Effector memory CD8-positive, alpha-beta T cell (primary cell): ENCODE measurements at regions not wholly inside any gene's neighbourhood (a gene's known extent, or its start where the extent isn't known, plus 50 kb on each side); places are given as distances from the start of the nearest gene placed in this dataset.

Source experiments
- ATAC-seq: fragments of 150-1000 bp; cut with Tn5 transposase; replicated peaks from 2 replicates; pipeline ENCODE4 v1.10.0; 2021; ENCODE audit warnings: mild to moderate bottlenecking, moderate library complexity
- DNase-seq, 3 experiments: peaks; one replicate each; pipeline ENCODE4 v3.0.0; 2021
- H3K27ac Mint-ChIP-seq, 2 donors: one replicate each; pipeline ENCODE4 v1.8.0; 2022; ENCODE audit warnings: mild to moderate bottlenecking in 2 of 2, mixed read lengths in 2 of 2, moderate library complexity in 2 of 2
- H3K27me3 Mint-ChIP-seq, 2 donors: one replicate each; pipeline ENCODE4 v1.8.0; 2022; ENCODE audit warnings: mixed read lengths in 2 of 2
- H3K36me3 Mint-ChIP-seq: one replicate; pipeline ENCODE4 v1.8.0; 2022; ENCODE audit warnings: mild to moderate bottlenecking, moderate library complexity, mixed read lengths; ENCODE audit not compliant: insufficient read depth
- H3K4me1 Mint-ChIP-seq, 2 donors: one replicate each; pipeline ENCODE4 v1.8.0; 2022; ENCODE audit warnings: low read depth in 2 of 2, mixed read lengths in 2 of 2
- H3K4me3 Mint-ChIP-seq, 2 donors: one replicate each; pipeline ENCODE4 v1.8.0; 2022; ENCODE audit warnings: mild to moderate bottlenecking in 2 of 2, mixed read lengths in 2 of 2, moderate library complexity in 2 of 2
- H3K9me3 Mint-ChIP-seq, 2 donors: one replicate each; pipeline ENCODE4 v1.8.0; 2022; ENCODE audit warnings: mixed read lengths in 2 of 2

DNA sequence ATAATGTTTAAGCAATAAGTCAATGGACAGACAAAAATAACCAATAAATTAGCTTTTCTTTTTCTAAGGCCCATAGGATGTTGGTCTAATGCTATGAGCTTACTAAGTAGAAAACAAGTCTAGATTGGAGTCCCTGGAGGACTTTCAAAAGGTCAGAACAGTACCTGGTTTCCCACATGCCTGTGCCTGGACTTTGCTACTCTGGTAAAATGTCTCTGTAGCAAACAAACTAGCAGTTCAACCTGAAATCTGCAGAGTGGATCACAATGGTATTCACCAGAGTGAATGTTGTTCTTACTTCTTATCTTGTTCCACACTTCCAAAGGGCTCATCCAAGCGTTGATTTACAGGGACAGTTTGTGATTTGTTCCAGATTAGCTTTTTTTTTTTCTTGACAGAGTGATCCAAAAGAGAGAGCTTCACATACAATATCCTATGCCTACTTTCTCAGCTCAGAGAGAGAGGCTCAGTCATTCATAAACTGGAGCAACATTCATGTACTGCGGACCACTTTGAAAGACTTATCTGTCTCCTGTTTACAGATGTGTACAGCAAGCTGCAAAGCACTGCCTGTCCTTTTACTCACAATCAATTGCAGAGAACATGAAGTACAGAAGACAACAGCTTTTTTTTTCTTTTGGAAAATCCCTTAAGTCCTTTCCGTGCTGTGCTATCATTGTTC lies 466.1 kb downstream of the SPATA31D1 start:
- no peak overlapping the region for H3K27ac Mint-ChIP-seq
- H3K4me3 Mint-ChIP-seq = no peak overlapping the region
- no peak for DNase-seq
- ATAC-seq = no peak
- no peaks in the 10 kb centered on the region for H3K4me1 Mint-ChIP-seq
- no peaks in the 10 kb centered on the region for H3K36me3 Mint-ChIP-seq
- no peaks in the 10 kb centered on the region for H3K27me3 Mint-ChIP-seq
- peaks cover 13 to 16% of the 10 kb centered on the region in 2 donors for H3K9me3 Mint-ChIP-seq

DNA sequence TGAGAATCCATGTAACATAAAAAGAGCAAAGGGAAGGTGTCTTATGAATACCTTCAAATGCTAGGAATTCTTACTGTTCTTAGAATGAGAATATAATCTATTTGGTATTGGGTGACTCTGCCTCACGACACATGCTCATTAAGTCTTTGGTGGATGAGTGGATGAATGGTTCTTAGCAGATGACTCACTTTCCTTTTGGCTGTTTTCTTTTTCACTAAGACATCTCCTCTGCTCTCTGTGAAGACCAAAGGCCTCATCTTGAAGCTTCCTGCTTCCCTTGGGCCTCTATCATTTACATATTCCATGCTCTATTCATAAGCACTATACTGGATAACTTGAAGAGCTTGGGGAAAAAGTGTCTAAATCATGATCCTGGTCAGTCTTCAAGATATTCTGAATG lies 468.1 kb downstream of the SPATA31D1 start:
- no peak for DNase-seq
- Mint-ChIP-seq H3K27me3 (no peaks in the 10 kb centered on the region), H3K36me3 (no peaks in the 10 kb centered on the region), H3K4me3 (no peak overlapping the region), H3K4me1 (no peaks in the 10 kb centered on the region), H3K27ac (no peak overlapping the region), H3K9me3 (peaks cover 13% of the 10 kb centered on the region in 2 donors)
- no peak for ATAC-seq

DNA sequence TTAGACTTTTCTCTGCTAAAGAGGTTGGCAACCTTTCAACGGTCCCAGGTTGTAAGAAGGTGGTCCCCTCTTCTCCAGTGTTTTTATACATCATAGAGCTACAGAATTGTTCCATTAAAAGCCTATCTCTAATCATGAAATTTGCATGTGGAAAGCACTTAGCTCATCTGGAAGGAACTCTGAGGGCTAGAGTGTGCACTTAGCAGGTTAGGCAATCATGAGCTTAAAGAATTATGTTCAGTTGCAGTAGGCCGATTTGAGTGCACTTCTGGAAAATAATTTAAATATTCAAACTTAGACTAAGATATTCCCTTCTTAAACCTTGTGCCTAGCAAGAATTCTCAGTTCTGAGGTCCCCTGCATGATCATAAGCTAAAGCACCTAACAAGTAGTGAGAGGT lies 468.7 kb downstream of the SPATA31D1 start:
- ATAC-seq (no peak), DNase-seq (no peak)
- Mint-ChIP-seq H3K36me3 (no peaks in the 10 kb centered on the region), H3K4me3 (no peak overlapping the region), H3K27ac (no peak overlapping the region), H3K9me3 (peaks cover 7 to 13% of the 10 kb centered on the region in 2 donors), H3K4me1 (no peaks in the 10 kb centered on the region), H3K27me3 (no peaks in the 10 kb centered on the region)

DNA sequence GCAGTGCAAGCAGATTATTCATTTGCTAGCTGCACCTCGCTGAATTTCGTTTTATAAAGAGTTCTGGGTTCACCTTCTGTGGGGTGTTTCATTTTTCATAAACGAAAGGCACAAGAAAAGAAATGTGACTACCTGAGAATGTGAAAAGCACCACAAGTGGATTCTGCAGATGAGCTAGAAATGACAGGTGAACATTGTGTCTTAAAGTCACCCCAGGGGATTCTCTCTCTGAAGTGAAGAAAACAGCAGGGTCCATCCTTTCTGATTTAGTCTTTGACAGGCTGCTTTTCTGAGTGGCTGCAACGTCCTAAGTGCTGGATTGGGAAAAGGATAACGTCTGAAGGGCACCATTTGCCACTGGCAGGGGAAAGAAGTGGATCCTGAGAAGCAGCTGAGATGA lies 469.3 kb downstream of the SPATA31D1 start:
- DNase-seq (no peak), ATAC-seq (no peak)
- Mint-ChIP-seq H3K9me3 (peaks cover 7 to 10% of the 10 kb centered on the region in 2 donors), H3K27me3 (no peaks in the 10 kb centered on the region), H3K4me1 (no peaks in the 10 kb centered on the region), H3K4me3 (no peak overlapping the region), H3K36me3 (no peaks in the 10 kb centered on the region), H3K27ac (no peak overlapping the region)

DNA sequence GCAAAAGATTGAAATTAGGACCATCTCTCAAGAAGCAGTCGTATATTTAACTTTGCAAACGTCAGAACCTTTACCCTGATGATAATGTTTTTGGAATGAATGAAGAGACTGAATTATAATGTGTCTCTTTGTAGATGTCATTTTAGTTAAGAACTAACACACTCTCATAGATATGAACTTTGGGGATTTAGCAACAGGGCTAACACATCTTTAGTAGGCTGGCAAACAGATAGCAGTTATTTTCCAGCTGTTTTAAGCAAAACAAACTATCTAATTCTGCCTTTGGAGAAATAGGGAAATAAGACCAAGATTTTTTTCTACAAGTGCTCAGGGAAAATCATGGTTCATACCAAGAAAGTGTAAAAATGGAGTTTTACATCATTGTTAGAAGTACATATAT lies 469.7 kb downstream of the SPATA31D1 start:
- Mint-ChIP-seq H3K4me1 (no peaks in the 10 kb centered on the region), H3K36me3 (no peaks in the 10 kb centered on the region), H3K9me3 (peaks cover 7 to 9% of the 10 kb centered on the region in 2 donors), H3K27ac (no peak overlapping the region), H3K27me3 (no peaks in the 10 kb centered on the region), H3K4me3 (no peak overlapping the region)
- DNase-seq = no peak
- ATAC-seq = no peak

DNA sequence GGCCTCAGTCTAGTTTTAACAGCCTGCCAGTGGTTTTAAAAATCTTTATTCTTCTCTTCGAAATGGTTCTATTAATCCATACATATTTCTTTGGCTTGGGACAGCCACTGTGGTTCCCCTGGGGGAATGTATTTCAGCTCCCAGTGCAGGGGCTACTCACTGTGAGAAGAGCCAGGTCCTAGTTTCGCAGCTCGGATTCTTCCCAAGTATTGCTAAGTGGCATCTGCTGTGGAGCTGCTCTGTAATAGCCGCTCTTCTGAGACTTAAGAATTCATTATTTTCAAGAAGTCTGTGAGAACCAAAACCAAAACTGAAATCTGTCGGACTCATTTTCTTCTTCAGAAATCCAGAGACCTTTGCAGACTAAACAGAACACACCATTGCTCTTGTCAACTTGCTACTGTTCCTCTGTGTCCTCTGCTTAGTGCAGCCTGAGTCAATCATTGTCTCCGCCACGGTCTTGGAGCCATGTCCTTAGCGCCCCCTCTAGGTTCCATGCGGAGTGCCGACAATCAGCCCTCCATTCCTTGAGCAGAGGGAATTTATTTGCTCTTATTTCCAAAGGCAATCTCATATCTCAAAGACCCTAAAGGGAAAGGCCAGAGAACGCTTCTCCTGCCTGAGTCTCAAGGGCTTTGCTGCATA lies 478.2 kb downstream of the SPATA31D1 start:
- H3K36me3 Mint-ChIP-seq = no peaks in the 10 kb centered on the region
- H3K9me3 Mint-ChIP-seq = peaks cover 0 to 7% of the 10 kb centered on the region in 2 donors
- no peak for DNase-seq
- H3K4me1 Mint-ChIP-seq = no peaks in the 10 kb centered on the region
- H3K4me3 Mint-ChIP-seq = no peak overlapping the region
- no peaks in the 10 kb centered on the region for H3K27me3 Mint-ChIP-seq
- H3K27ac Mint-ChIP-seq = no peak overlapping the region
- ATAC-seq = no peak

DNA sequence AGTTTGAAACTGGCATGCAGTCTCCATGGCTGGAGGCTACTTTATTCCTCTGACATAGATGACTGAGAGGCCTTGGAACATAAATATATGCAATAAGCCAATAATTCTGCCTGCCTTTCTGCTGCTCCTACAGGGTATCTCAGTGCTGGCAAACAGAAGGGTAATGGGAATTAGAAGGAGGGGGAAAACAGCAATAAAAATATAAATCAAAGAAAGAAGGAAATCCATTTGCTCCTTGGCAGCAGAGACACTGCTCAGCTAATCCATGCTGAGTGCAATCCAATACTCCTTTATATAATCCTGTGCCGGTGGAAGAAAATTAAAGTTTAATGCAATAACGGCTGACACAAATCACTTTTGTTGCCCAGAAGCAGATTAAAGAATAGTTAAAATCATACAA lies 478.9 kb downstream of the SPATA31D1 start:
- Mint-ChIP-seq H3K4me1 (no peaks in the 10 kb centered on the region), H3K36me3 (no peaks in the 10 kb centered on the region), H3K27ac (no peak overlapping the region), H3K27me3 (no peaks in the 10 kb centered on the region), H3K4me3 (no peak overlapping the region), H3K9me3 (peaks cover 0 to 7% of the 10 kb centered on the region in 2 donors)
- no peak for DNase-seq
- ATAC-seq = no peak

DNA sequence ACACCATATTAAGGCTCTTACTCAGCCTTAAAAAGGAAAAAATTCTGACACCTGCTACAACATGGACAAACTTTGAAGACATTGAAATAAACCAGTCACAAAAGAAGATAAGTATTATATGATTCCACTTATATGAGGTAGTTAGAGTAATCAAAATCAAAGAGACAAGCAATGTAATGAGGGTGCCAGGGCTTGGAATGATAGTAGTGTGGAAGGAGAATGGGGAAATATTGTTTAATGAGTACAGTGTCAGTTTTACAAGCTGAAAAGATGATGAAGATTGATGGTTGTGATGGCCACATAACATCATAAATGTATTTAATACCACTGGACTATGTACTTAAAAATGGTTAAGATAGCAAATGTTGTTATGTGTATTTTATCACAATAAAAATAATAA lies 485.7 kb downstream of the SPATA31D1 start:
- ATAC-seq = no peak

DNA sequence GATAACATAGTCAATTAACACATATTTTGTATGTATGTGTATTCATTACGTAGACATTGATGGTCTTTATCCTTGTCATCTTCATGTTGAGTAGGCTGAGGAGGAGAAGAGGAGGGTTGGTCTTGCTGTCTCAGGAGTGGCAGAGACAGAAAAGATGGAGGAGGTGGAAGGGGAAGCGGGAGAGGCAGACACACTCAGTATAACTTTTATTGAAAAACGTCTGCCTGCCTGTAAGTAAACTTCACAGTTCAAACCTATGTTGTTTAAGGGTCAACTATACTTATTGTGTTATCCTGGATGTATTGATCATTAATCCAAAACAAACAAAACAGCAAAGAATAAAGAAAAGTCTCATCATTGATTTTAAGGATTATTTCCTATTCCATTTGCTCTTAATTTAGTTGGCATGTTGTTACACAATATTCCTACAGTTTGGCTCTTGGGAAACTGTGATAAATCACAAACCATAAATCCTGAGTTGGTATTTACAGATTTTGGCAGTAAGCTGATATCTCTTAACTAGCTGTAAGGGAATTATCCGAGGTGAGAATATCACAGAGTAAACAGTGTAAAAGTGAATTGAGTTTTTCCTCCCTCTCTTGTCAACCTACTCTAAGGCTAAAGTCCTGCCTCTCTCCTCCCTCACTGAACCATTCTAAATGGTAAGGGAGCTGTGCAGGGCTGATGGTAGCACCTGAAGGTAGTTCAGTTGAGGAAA lies 487.2 kb downstream of the SPATA31D1 start:
- H3K27ac Mint-ChIP-seq = no peak overlapping the region
- no peaks in the 10 kb centered on the region for H3K36me3 Mint-ChIP-seq
- H3K27me3 Mint-ChIP-seq = no peaks in the 10 kb centered on the region
- H3K4me3 Mint-ChIP-seq = no peak overlapping the region
- DNase-seq (no peak), ATAC-seq (no peak)
- peaks cover 0 to 4% of the 10 kb centered on the region in 2 donors for H3K9me3 Mint-ChIP-seq
- no peaks in the 10 kb centered on the region for H3K4me1 Mint-ChIP-seq

More for the DNA sequence above, 485.7 kb downstream of the SPATA31D1 start:
- H3K27me3 Mint-ChIP-seq = no peaks in the 10 kb centered on the region
- H3K4me3 Mint-ChIP-seq = no peak overlapping the region
- H3K27ac Mint-ChIP-seq = no peak overlapping the region
- H3K4me1 Mint-ChIP-seq = no peaks in the 10 kb centered on the region
- no peaks in the 10 kb centered on the region for H3K36me3 Mint-ChIP-seq
- peaks cover 0 to 4% of the 10 kb centered on the region in 2 donors for H3K9me3 Mint-ChIP-seq
- DNase-seq = no peak

DNA sequence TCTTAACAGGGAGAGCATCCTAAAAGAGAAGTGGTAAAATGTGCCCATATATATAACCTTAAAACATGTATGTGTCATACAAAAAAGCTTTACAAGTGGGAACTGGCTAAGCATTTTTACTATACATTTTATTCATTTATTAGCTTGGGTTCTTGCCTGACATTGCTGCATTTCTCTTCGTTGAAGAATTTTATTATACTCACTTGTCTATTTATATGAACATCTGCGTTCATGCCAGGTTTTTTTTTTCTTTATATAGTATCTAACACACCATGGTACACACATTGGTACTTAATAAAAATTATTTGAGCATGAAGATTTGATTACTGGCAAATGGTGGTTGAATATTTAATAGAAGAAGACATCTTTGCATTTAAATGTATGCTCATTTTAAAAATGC lies 492.3 kb downstream of the SPATA31D1 start:
- Mint-ChIP-seq H3K4me3 (no peak overlapping the region), H3K9me3 (peaks cover 0 to 6% of the 10 kb centered on the region in 2 donors), H3K4me1 (no peaks in the 10 kb centered on the region), H3K27ac (no peak overlapping the region), H3K27me3 (no peaks in the 10 kb centered on the region), H3K36me3 (no peaks in the 10 kb centered on the region)
- DNase-seq (no peak), ATAC-seq (no peak)

DNA sequence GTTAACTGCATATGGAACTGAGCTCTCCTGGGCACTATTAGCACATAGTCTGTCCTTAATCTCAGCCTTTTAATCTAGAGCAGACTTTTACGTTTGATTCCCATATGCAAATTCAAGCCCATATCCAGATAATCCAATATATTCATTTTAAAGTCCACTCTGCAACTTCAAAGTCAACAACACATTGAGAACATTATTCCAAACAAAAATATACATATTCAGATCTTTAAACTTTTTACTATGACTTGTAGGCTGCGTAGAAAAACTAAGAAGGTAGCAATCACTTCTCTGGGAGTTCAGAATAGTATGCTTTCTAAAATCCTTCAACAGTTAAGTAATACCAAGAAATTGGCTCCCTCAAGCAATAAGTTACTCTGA lies 499.4 kb downstream of the SPATA31D1 start:
- Mint-ChIP-seq H3K4me1 (no peaks in the 10 kb centered on the region), H3K27ac (no peak overlapping the region), H3K9me3 (peaks cover 0 to 3% of the 10 kb centered on the region in 2 donors), H3K36me3 (no peaks in the 10 kb centered on the region), H3K27me3 (no peaks in the 10 kb centered on the region), H3K4me3 (no peak overlapping the region)
- ATAC-seq (no peak), DNase-seq (no peak)

DNA sequence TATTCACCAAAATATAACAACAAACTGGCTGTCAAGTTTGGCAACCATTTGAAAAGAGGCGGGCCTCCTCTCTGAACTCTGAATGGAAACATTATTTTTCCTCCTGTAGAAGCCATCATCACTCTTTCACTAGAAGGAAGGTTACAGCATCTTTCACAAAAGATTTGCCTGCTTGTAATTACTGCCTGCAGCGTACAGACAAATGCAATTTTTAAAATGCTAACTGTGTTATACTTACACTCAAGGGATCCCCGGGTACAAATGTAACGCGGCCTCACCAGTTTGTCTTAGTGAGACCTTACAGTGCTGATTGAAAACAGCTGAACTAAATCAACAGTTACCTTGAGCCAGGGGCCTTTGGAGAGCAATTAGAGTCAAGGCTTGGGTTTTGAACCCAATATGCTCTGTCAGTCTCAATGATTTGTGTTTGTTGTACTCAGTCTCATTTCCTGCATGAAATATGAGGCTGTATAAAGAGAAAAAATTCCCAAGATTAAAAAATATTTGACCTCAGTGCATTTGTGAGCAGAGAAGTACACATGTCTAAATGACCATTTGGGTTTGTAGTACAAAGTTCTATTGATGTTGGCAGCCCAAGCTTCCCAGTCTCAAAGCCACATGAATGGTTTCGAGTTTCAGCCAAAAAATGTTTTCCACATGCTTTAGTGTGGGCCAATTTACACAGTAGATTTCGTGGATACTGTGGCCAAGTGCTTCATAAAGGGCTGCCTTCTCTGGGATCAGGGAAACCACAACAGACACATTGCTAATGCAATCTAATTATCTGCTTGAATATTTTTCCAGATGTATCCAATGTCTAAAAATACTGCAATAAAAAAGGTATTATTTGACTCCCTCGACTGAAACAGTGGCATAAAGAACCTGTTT lies 500.0 kb downstream of the SPATA31D1 start:
- no peaks in the 10 kb centered on the region for H3K36me3 Mint-ChIP-seq
- no peak for DNase-seq
- peaks cover 0 to 3% of the 10 kb centered on the region in 2 donors for H3K9me3 Mint-ChIP-seq
- no peak overlapping the region for H3K4me3 Mint-ChIP-seq
- H3K27ac Mint-ChIP-seq = no peak overlapping the region
- ATAC-seq = no peak
- H3K27me3 Mint-ChIP-seq = no peaks in the 10 kb centered on the region
- no peaks in the 10 kb centered on the region for H3K4me1 Mint-ChIP-seq

DNA sequence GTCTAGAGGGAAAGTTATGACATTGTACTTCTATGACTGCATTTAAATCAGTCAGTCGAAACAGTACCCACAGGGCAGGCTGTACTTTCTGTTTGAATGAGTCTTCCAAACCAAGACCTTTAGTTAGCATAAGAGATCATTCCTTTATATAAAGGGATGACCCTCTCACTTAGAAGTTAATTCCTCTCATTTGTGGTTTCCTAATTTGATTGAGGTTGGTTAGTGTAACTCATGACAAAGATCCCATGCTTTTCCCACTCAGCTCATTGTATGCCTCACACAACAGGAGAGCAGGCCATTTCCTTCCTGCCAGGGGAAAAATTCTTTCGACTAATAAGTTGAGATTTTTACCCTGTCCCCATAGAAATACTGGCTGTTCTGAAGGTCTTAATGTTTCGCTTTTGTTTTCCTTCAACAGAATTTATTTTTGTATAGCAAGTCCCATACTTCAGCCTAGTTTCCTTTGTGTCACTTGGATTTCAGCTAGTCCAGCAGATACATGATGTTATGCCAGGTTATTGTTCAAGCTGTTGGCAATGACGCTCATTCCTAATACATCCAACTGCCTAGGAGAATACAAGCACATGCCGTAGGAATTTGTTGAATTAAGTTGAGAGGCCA lies 500.7 kb downstream of the SPATA31D1 start:
- Mint-ChIP-seq H3K9me3 (peaks cover 0 to 3% of the 10 kb centered on the region in 2 donors), H3K4me1 (no peaks in the 10 kb centered on the region), H3K36me3 (no peaks in the 10 kb centered on the region), H3K27me3 (no peaks in the 10 kb centered on the region), H3K27ac (no peak overlapping the region), H3K4me3 (no peak overlapping the region)
- DNase-seq (no peak), ATAC-seq (no peak)
